Peyer's patch (tissue), 4 donors: ENCODE measurements at regions not wholly inside any gene's neighbourhood (a gene's known extent, or its start where the extent isn't known, plus 50 kb on each side); places are given as distances from the start of the nearest gene placed in this dataset.

ENCODE experiments used
- DNase-seq, 3 donors: peaks; one replicate each; pipeline ENCODE4 v3.0.0-alpha.2; 2017 to 2019
- H3K27ac ChIP-seq, 4 donors: fragments of 200-600 bp; sonication (generic); one replicate each; pipeline ENCODE4 v1.5.1; 2016 to 2019
- H3K27me3 ChIP-seq, 2 donors: fragments of 200-600 bp; sonication (generic); one replicate each; pipeline ENCODE4 v1.5.1; 2019
- H3K36me3 ChIP-seq, 3 donors: fragments of 200-600 bp; sonication (generic); one replicate each; pipeline ENCODE4 v1.5.1; 2016 to 2019
- H3K4me1 ChIP-seq, 4 donors: fragments of 200-600 bp; sonication (generic); one replicate each; pipeline ENCODE4 v1.5.1; 2016 to 2019
- H3K4me3 ChIP-seq, 4 donors: fragments of 200-600 bp; sonication (generic); 1 replicate in 3 of 4; 2 replicates in 1 of 4; pipeline ENCODE4 v1.5.1; 2016 to 2019; ENCODE audit warnings: mild to moderate bottlenecking in 1 of 4
- H3K9me3 ChIP-seq, 4 donors: fragments of 200-600 bp; sonication (generic); one replicate each; pipeline ENCODE4 v1.5.1; 2016 to 2019; ENCODE audit warnings: mild to moderate bottlenecking in 1 of 4
- CTCF ChIP-seq, 6 experiments: fragments of 450-650 bp in 4 of 6; fragments of 200-600 bp in 2 of 6; sonication (generic) in 1 of 6; IDR thresholded peaks; one replicate each; pipeline ENCODE4 v1.5.1; 2017 to 2019; ENCODE audit warnings: antibody characterized with exemption in 6 of 6, mild to moderate bottlenecking in 3 of 6, moderate library complexity in 1 of 6
- POLR2A ChIP-seq, 2 donors: fragments of 450-650 bp; IDR thresholded peaks; one replicate each; pipeline ENCODE4 v1.5.1; 2017; ENCODE audit warnings: antibody characterized with exemption in 2 of 2, mild to moderate bottlenecking in 2 of 2, moderate library complexity in 2 of 2

DNA sequence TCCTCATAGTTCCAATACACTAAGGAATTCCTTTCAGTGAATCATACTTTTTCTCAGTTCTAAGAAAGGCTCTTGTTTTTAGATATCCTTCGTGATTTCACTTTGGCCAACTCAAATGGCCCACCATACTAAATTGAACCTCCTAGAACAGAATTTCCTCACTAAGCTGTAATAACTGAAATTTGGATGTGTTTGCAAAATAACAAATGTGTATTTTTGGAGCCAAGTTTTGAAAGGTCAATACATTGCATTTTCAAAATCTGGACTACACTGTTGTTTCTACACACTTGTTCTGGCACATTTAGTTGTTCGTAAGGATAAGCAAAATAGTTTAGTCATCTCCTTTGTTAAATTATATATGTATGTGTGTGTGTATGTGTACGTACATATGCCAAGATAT lies 439.0 kb upstream of the STXBP6 start:
- no peaks in the 10 kb centered on the region for H3K27me3 ChIP-seq
- no peak overlapping the region for H3K4me3 ChIP-seq
- no peak overlapping the region for H3K27ac ChIP-seq
- H3K36me3 ChIP-seq = no peaks in the 10 kb centered on the region
- no peaks in the 10 kb centered on the region for H3K9me3 ChIP-seq
- TF ChIP-seq CTCF (IDR thresholded peaks at IDR 0.05) = no peak
- no peak for TF ChIP-seq POLR2A (IDR thresholded peaks at IDR 0.05)
- DNase-seq = no peak
- H3K4me1 ChIP-seq = no peaks in the 10 kb centered on the region

GRCh38 chr14:25485381-25485780 lies 435.4 kb upstream of the STXBP6 start:
- Histone ChIP-seq H3K4me3 (no peak overlapping the region), H3K4me1 (no peaks in the 10 kb centered on the region), H3K9me3 (no peaks in the 10 kb centered on the region), H3K27ac (no peak overlapping the region), H3K27me3 (no peaks in the 10 kb centered on the region), H3K36me3 (no peaks in the 10 kb centered on the region)
- no peak for DNase-seq
- TF ChIP-seq CTCF (IDR thresholded peaks at IDR 0.05) = no peak
- TF ChIP-seq POLR2A (IDR thresholded peaks at IDR 0.05) = no peak

GRCh38 chr14:25484906-25485305 lies 435.0 kb upstream of the STXBP6 start:
- Histone ChIP-seq H3K36me3 (no peaks in the 10 kb centered on the region), H3K27ac (no peak overlapping the region), H3K4me3 (no peak overlapping the region), H3K9me3 (no peaks in the 10 kb centered on the region), H3K4me1 (no peaks in the 10 kb centered on the region), H3K27me3 (no peaks in the 10 kb centered on the region)
- DNase-seq = no peak
- TF ChIP-seq CTCF (IDR thresholded peaks at IDR 0.05) (no peak), POLR2A (IDR thresholded peaks at IDR 0.05) (no peak)

DNA sequence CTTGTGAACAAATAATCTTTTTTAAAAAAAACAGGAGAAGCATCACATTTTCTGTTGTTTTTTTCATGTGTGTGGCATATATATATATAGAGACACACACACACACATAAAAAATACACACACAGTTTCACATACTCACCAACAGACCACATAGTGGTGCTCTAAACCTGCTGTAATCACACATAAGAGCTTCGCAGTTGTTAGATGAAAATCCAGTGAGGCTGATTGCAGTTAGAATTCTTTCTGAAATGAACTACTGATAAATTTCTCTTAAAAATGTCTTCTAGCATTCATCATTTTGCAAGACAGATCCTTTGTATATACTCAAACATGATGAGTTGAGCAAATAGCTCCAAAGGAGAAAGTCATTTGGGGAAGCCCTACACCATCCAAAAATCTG lies 434.3 kb upstream of the STXBP6 start:
- Histone ChIP-seq H3K27ac (no peak overlapping the region), H3K36me3 (no peaks in the 10 kb centered on the region), H3K4me1 (no peaks in the 10 kb centered on the region), H3K4me3 (no peak overlapping the region), H3K9me3 (no peaks in the 10 kb centered on the region), H3K27me3 (no peaks in the 10 kb centered on the region)
- no peak for DNase-seq
- TF ChIP-seq CTCF (IDR thresholded peaks at IDR 0.05) = no peak

DNA sequence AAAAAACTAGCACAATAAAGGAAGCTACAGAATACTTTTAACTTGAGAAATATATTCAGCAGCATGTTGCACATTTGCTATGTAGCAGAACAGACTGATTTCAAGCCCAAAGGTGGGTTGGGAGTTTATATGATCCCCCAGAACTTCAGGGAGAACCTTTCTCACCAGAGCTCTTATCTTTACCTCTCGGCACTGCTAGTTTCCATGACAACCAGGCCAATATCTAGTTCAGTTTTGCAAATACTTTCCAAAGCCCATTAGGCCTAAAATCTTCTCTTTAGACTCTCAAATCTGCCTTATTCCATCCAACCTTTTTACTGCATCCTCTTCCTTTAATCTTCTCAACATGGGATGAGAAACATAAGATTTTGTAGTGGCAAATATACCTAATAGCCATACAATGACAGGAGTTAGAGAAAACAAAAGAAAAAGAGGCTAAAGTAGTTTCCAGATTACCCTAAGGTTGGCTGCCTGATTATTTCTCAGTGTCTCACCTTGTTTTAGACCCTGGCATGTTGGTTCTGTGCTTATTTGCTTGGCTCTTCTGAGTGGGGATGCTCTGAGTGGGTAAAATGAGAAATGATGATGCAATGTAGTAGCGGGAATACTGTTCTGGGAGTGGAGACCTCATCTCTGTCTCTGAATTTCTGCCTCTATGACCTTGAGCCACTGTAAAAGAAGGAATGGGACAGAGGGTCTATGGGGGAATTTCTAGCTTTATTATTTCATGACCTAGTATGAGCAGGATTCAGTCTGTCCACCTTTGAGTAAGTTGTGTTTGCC lies 427.6 kb upstream of the STXBP6 start:
- Histone ChIP-seq H3K4me3 (no peak overlapping the region), H3K36me3 (no peaks in the 10 kb centered on the region), H3K4me1 (no peaks in the 10 kb centered on the region), H3K27me3 (no peaks in the 10 kb centered on the region), H3K27ac (no peak overlapping the region), H3K9me3 (no peaks in the 10 kb centered on the region)
- TF ChIP-seq CTCF (IDR thresholded peaks at IDR 0.05) (no peak), POLR2A (IDR thresholded peaks at IDR 0.05) (no peak)
- no peak for DNase-seq

GRCh38 chr14:25472700-25473099 lies 422.8 kb upstream of the STXBP6 start:
- Histone ChIP-seq H3K9me3 (no peaks in the 10 kb centered on the region), H3K4me1 (no peaks in the 10 kb centered on the region), H3K27me3 (no peaks in the 10 kb centered on the region), H3K4me3 (no peak overlapping the region), H3K27ac (no peak overlapping the region), H3K36me3 (no peaks in the 10 kb centered on the region)
- TF ChIP-seq POLR2A (IDR thresholded peaks at IDR 0.05) (no peak), CTCF (IDR thresholded peaks at IDR 0.05) (no peak)
- DNase-seq = no peak
